Right lobe of liver (tissue), 6 donors: ENCODE measurements at regions not wholly inside any gene's neighbourhood (a gene's known extent, or its start where the extent isn't known, plus 50 kb on each side); places are given as distances from the start of the nearest gene placed in this dataset.

Experiments
- ATAC-seq, 4 donors: fragments of 200-7000 bp; cut with Tn5 transposase; one replicate each; pipeline ENCODE4 v1.9.1; 2020; ENCODE audit warnings: mild to moderate bottlenecking in 4 of 4, moderate library complexity in 4 of 4
- DNase-seq, 3 donors: peaks; one replicate each; pipeline ENCODE4 v3.0.0-alpha.2; 2020
- H3K27ac ChIP-seq, 3 donors: fragments of 200-600 bp; one replicate each; pipeline ENCODE4 v1.8.0; 2022
- H3K27me3 ChIP-seq, 2 donors: fragments of 200-600 bp; one replicate each; pipeline ENCODE4 v1.8.0; 2022
- H3K36me3 ChIP-seq, 4 donors: fragments of 200-600 bp; sonication (generic) in 1 of 4; one replicate each; pipeline versions ENCODE4 v1.5.1 to v1.8.0; 2017 to 2022; ENCODE audit warnings: control low read depth in 1 of 4
- H3K4me1 ChIP-seq, 4 donors: fragments of 200-600 bp; sonication (generic) in 1 of 4; one replicate each; pipeline versions ENCODE4 v1.5.1 to v1.8.0; 2017 to 2022; ENCODE audit warnings: control low read depth in 1 of 4
- H3K4me3 ChIP-seq, 3 donors: fragments of 200-600 bp; one replicate each; pipeline ENCODE4 v1.8.0; 2022
- H3K9me3 ChIP-seq, 4 donors: fragments of 200-600 bp; sonication (generic) in 1 of 4; one replicate each; pipeline versions ENCODE4 v1.5.1 to v1.8.0; 2017 to 2022; ENCODE audit warnings: control low read depth in 1 of 4
- POLR2A ChIP-seq: fragments of 450-650 bp; IDR thresholded peaks from one replicate; pipeline ENCODE4 v1.6.1; 2017; ENCODE audit warnings: antibody characterized with exemption, mild to moderate bottlenecking
- WGBS: methylation state at CpG from one replicate; pipeline ENCODE4 v1.1.6; 2018; ENCODE audit warnings: low coverage, low lambda C conversion rate; ENCODE audit not compliant: insufficient coverage; ENCODE audit errors: missing lambda C conversion rate; 5-methylcytosine and 5-hydroxymethylcytosine counted together
- intact Hi-C, 2 donors: fragments of 100-400 bp; cut with DNase I; formaldehyde crosslinking; loops; one replicate each; pipeline versions ENCODE4 v1.11.2 to v1.14.1; 2022
- TF ChIP-seq, protein P1 (sequence below), 4 donors: fragments of 200-600 bp in 3 of 4; fragments of 450-650 bp in 1 of 4; IDR thresholded peaks; one replicate each; pipeline versions ENCODE4 v1.5.1 to v1.8.0; 2016 to 2022; ENCODE audit warnings: antibody characterized with exemption in 4 of 4, mild to moderate bottlenecking in 2 of 4
- donor health status: DM: no; HTN: yes; CAD: no.
- donor health status: DM: no; HTN: no; CAD: no.
- donor health status: DM: no; HTN: no; CAD: no.
- donor health status: DM: no; HTN: yes; CAD: no.
- donor health status: DM: no; HTN: yes; CAD: no.

DNA sequence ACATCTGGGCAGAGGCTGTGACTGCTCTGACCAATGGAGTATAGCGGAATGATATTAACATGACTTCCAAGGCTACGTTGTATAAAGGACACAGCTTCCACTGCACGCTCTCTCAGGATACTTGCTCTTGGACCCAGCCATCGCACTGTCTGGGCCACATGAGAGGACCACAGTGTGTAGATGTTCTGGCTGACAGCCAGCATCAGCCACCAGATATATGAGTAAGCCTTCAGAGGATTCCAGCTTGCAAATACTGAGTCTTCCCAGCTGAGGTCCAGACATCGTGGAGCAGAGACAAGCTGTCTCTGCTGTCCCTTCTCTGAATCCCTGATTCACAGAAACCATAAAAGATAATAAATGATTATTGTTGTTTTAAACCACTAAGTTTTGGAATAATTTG is 146.8 kb upstream of the USP9X start:
- TF ChIP-seq, protein P1, sequence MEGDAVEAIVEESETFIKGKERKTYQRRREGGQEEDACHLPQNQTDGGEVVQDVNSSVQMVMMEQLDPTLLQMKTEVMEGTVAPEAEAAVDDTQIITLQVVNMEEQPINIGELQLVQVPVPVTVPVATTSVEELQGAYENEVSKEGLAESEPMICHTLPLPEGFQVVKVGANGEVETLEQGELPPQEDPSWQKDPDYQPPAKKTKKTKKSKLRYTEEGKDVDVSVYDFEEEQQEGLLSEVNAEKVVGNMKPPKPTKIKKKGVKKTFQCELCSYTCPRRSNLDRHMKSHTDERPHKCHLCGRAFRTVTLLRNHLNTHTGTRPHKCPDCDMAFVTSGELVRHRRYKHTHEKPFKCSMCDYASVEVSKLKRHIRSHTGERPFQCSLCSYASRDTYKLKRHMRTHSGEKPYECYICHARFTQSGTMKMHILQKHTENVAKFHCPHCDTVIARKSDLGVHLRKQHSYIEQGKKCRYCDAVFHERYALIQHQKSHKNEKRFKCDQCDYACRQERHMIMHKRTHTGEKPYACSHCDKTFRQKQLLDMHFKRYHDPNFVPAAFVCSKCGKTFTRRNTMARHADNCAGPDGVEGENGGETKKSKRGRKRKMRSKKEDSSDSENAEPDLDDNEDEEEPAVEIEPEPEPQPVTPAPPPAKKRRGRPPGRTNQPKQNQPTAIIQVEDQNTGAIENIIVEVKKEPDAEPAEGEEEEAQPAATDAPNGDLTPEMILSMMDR (IDR thresholded peaks at IDR 0.05) = no peak
- TF ChIP-seq POLR2A = no peak
- ATAC-seq (no peak), DNase-seq (no peak)
- H3K9me3 ChIP-seq = no peaks in the 10 kb centered on the region
- H3K4me1 ChIP-seq = no peaks in the 10 kb centered on the region
- H3K36me3 ChIP-seq = no peaks in the 10 kb centered on the region
- WGBS = 90% methylated on average over 5 of the region's 5 CpGs
- no peak overlapping the region for H3K4me3 ChIP-seq
- no peak overlapping the region for H3K27ac ChIP-seq
- intact Hi-C loops = no loop called here
- H3K27me3 ChIP-seq = no peaks in the 10 kb centered on the region

DNA sequence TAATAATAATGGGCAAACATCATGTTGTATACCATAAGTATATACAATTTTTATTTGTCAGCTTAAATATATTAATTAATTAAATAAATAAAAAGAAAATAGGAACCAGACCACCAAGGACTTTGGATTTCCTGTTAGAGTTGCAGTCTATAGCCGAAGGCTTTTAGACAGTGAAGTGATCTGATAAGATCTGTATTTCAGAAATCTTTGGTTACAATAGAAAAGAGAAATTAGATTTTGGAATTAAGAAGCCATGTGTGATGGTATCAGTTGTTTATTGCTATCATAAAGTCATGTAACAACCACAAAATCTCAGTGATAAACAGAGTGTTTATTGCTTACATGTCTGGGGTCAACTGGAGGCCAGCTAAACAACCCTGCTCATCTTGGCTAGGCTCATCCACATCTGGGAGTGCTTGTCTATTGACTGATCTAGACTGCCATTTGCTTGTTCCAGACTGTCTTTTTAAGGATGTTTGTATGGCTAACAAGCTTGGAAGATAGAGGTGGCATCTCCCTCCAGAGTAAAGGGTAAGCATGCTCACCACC is 142.1 kb upstream of the USP9X start:
- WGBS = 50% methylated on average over 1 of the region's 1 CpG
- Histone ChIP-seq H3K36me3 (no peaks in the 10 kb centered on the region), H3K4me3 (no peak overlapping the region), H3K9me3 (no peaks in the 10 kb centered on the region), H3K27me3 (no peaks in the 10 kb centered on the region), H3K4me1 (no peaks in the 10 kb centered on the region), H3K27ac (no peak overlapping the region)
- no peak for TF ChIP-seq POLR2A
- TF ChIP-seq, protein P1 (IDR thresholded peaks at IDR 0.05) = no peak
- intact Hi-C loops = no loop called here
- DNase-seq (no peak), ATAC-seq (no peak)

DNA sequence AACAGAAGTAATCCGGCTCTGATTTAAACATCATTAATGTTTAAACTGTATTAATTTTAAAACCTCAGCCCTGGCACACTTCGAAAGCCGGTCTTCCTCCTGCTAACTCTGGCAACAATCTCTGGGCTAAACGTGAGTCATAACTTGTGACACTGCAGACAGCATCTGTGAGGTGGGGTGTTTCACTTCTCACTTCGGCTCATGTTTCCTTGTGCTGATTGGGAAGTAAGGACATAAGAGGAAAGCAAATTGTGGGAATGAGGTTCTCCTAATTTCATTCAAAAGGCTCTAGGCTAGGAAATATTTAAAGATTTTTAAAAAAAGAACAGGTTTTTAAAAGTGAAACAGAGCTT is 139.9 kb upstream of the USP9X start:
- no peaks in the 10 kb centered on the region for H3K36me3 ChIP-seq
- WGBS = 33% methylated on average over 5 of the region's 5 CpGs
- peak; percentile 85 to 91 (median 88) for ATAC-seq

DNA sequence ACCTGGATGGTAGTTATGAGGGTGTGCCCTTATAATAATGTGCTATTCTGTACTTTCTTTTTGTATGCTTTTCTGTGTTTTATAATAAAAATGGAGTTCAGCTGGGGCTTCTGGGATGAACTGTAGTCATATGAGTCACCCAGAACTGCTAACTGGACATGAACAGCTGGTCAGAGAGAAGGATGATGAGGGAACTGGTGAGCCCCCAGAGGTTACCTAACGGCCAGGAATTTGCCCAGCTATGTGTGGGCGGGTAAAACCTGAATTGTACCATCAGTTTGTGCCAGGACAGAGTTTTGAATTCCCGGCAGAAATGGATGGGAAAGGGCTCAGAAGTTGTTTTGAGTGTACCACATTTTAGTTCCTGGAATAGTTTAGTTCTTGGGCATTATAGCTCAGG is 138.0 kb upstream of the USP9X start:
- ATAC-seq (peak in 3 of 4 donors; percentile 44 to 86 (median 53)), DNase-seq (no peak)
- Histone ChIP-seq H3K4me3 (no peak overlapping the region), H3K4me1 (no peaks in the 10 kb centered on the region), H3K36me3 (no peaks in the 10 kb centered on the region), H3K9me3 (no peaks in the 10 kb centered on the region), H3K27ac (no peak overlapping the region), H3K27me3 (no peaks in the 10 kb centered on the region)
- 24% methylated on average over 3 of the region's 3 CpGs for WGBS
- intact Hi-C loops = no loop called here
- TF ChIP-seq, protein P1 (IDR thresholded peaks at IDR 0.05) = no peak
- TF ChIP-seq POLR2A = no peak

More for the DNA sequence above, 139.9 kb upstream of the USP9X start:
- H3K4me3 ChIP-seq = no peak overlapping the region
- no peaks in the 10 kb centered on the region for H3K27me3 ChIP-seq
- intact Hi-C loops = no loop called here
- no peaks in the 10 kb centered on the region for H3K9me3 ChIP-seq
- peak in 1 of 3 donors; percentile 49 for DNase-seq
- TF ChIP-seq, protein P1 (IDR thresholded peaks at IDR 0.05) = no peak
- TF ChIP-seq POLR2A = no peak
- H3K4me1 ChIP-seq = no peaks in the 10 kb centered on the region
- H3K27ac ChIP-seq = peak overlapping the region; percentile 7 to 52 (median 39)

GRCh38 chrX:40949071-40949470 is 136.2 kb upstream of the USP9X start:
- no peak for TF ChIP-seq POLR2A
- TF ChIP-seq, protein P1 (IDR thresholded peaks at IDR 0.05) = no peak
- H3K4me1 ChIP-seq = peaks cover 0 to 8% (median 0%) of the 10 kb centered on the region in 4 donors
- WGBS = 74% methylated on average over 7 of the region's 7 CpGs
- no peak for DNase-seq
- H3K36me3 ChIP-seq = no peaks in the 10 kb centered on the region
- no peak overlapping the region for H3K27ac ChIP-seq
- no peaks in the 10 kb centered on the region for H3K27me3 ChIP-seq
- no peaks in the 10 kb centered on the region for H3K9me3 ChIP-seq
- intact Hi-C loops = no loop called here
- ATAC-seq = no peak
- H3K4me3 ChIP-seq = no peak overlapping the region
